ENCODE measurements at regions not wholly inside any gene's neighbourhood (a gene's known extent, or its start where the extent isn't known, plus 50 kb on each side); places are given as distances from the start of the nearest gene placed in this dataset.
"Not testable (repeated sequence)": the region's sequence is repeated elsewhere in the genome, so short reads cannot be mapped to it uniquely, and the experiment has no call there.

DNA sequence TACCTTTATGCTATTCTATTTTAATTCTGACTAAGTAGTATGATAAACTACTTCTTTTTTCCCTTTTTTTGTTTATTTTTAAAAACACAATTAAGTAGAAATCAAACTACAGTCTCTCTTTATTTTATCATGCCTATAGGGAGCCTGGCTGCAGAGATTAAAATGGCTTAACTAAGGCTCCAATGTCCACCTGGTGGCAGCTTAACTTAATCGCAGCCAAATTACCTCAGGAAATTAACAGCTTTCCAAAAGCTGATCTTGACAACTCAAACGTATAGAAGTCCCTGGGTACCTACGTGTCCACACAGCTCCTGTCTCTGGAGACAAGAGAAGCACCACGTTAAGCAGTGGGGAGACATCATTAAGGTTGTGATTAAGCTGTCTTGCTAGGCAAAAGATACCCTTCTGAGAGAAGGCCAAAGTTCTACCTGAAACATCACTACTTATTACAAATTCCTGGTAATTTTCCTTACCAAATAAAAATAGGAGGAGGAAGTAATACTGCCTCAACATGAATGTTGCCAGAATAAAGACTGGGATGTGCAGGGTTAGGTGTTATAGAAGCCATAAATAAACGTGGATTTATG lies 63.2 kb upstream of the SNX19 start:
- no peak overlapping the region for H3K4me3 ChIP-seq (ENCODE audit: low read length in 2 of 2)
- no peaks in the 10 kb centered on the region for H3K4me1 ChIP-seq (ENCODE audit: control insufficient read depth in 1 of 2, insufficient read depth in 2 of 2, low read length in 2 of 2)
- intact Hi-C loops (cut with DNase I), result loop anchor here in 1 of 2 donors (5.0 kb wide), 1 partner anchor 57 kb away; no protein-coding TSS in a partner anchor
- H3K27me3 ChIP-seq (ENCODE audit: control insufficient read depth in 1 of 2, insufficient read depth in 2 of 2, low read length in 1 of 2), result no peaks in the 10 kb centered on the region
- DNase-seq (no peak), ATAC-seq (ENCODE audit: low FRiP score) (no peak)
- 13% methylated on average over 5 of the region's 5 CpGs for WGBS, 2 donors
- no peaks in the 10 kb centered on the region for H3K36me3 ChIP-seq (ENCODE audit: control insufficient read depth in 1 of 2, insufficient read depth in 2 of 2, low read length in 1 of 2)
- peaks cover 3% of the 10 kb centered on the region for H3K9me3 ChIP-seq (ENCODE audit: control insufficient read depth, low read length)
- no peak overlapping the region for H3K27ac ChIP-seq (ENCODE audit: low read depth in 1 of 2, low read length in 2 of 2)

- Histone ChIP-seq H3K4me1 (ENCODE audit: control insufficient read depth in 1 of 2, insufficient read depth in 2 of 2, low read length in 2 of 2) (no peaks in the 10 kb centered on the region), H3K4me3 (ENCODE audit: low read length in 2 of 2) (no peak overlapping the region), H3K36me3 (ENCODE audit: control insufficient read depth in 1 of 2, insufficient read depth in 2 of 2, low read length in 1 of 2) (no peaks in the 10 kb centered on the region), H3K27ac (ENCODE audit: low read depth in 1 of 2, low read length in 2 of 2) (no peak overlapping the region), H3K27me3 (ENCODE audit: control insufficient read depth in 1 of 2, insufficient read depth in 2 of 2, low read length in 1 of 2) (no peaks in the 10 kb centered on the region), H3K9me3 (ENCODE audit: control insufficient read depth, low read length) (peaks cover 3% of the 10 kb centered on the region)
- no peak for DNase-seq
- no peak for ATAC-seq (ENCODE audit: low FRiP score)
- intact Hi-C loops (cut with DNase I), result no loop called here
- WGBS, 2 donors, result 70 to 79% methylated on average over 5 of the region's 5 CpGs
Observed at GRCh38 chr11:130980071-130980862, 64.0 kb upstream of the SNX19 start.

GRCh38 chr11:130984241-130984640 lies 68.0 kb upstream of the SNX19 start:
- H3K4me3 ChIP-seq (ENCODE audit: low read length in 2 of 2); H3K9me3 ChIP-seq (ENCODE audit: control insufficient read depth, low read length); ATAC-seq (ENCODE audit: low FRiP score); H3K36me3 ChIP-seq (ENCODE audit: control insufficient read depth in 1 of 2, insufficient read depth in 2 of 2, low read length in 1 of 2); intact Hi-C loops (cut with DNase I); H3K4me1 ChIP-seq (ENCODE audit: control insufficient read depth in 1 of 2, insufficient read depth in 2 of 2, low read length in 2 of 2); H3K27me3 ChIP-seq (ENCODE audit: control insufficient read depth in 1 of 2, insufficient read depth in 2 of 2, low read length in 1 of 2); H3K27ac ChIP-seq (ENCODE audit: low read depth in 1 of 2, low read length in 2 of 2): not testable (repeated sequence)
- DNase-seq, result peak in 1 of 2 donors; percentile 64
- WGBS, 2 donors, result 92 to 96% methylated on average over 16 of the region's 16 CpGs

GRCh38 chr11:130992788-130993187 lies 76.5 kb upstream of the SNX19 start:
- ATAC-seq (ENCODE audit: low FRiP score) (no peak), DNase-seq (no peak)
- 74 to 76% methylated on average over 7 of the region's 7 CpGs for WGBS, 2 donors
- Histone ChIP-seq H3K36me3 (ENCODE audit: control insufficient read depth in 1 of 2, insufficient read depth in 2 of 2, low read length in 1 of 2) (no peaks in the 10 kb centered on the region), H3K4me1 (ENCODE audit: control insufficient read depth in 1 of 2, insufficient read depth in 2 of 2, low read length in 2 of 2) (no peaks in the 10 kb centered on the region), H3K27ac (ENCODE audit: low read depth in 1 of 2, low read length in 2 of 2) (no peak overlapping the region), H3K9me3 (ENCODE audit: control insufficient read depth, low read length) (no peaks in the 10 kb centered on the region), H3K4me3 (ENCODE audit: low read length in 2 of 2) (no peak overlapping the region), H3K27me3 (ENCODE audit: control insufficient read depth in 1 of 2, insufficient read depth in 2 of 2, low read length in 1 of 2) (no peaks in the 10 kb centered on the region)
- intact Hi-C loops (cut with DNase I), result no loop called here

GRCh38 chr11:130994043-130994442 lies 77.8 kb upstream of the SNX19 start:
- Histone ChIP-seq H3K27me3 (ENCODE audit: control insufficient read depth in 1 of 2, insufficient read depth in 2 of 2, low read length in 1 of 2) (no peaks in the 10 kb centered on the region), H3K4me3 (ENCODE audit: low read length in 2 of 2) (no peak overlapping the region), H3K27ac (ENCODE audit: low read depth in 1 of 2, low read length in 2 of 2) (no peak overlapping the region), H3K36me3 (ENCODE audit: control insufficient read depth in 1 of 2, insufficient read depth in 2 of 2, low read length in 1 of 2) (no peaks in the 10 kb centered on the region), H3K9me3 (ENCODE audit: control insufficient read depth, low read length) (no peaks in the 10 kb centered on the region), H3K4me1 (ENCODE audit: control insufficient read depth in 1 of 2, insufficient read depth in 2 of 2, low read length in 2 of 2) (no peaks in the 10 kb centered on the region)
- ATAC-seq (ENCODE audit: low FRiP score) (no peak), DNase-seq (no peak)
- intact Hi-C loops (cut with DNase I), result no loop called here
- WGBS, 2 donors, result 80 to 88% methylated on average over 2 of the region's 2 CpGs

DNA sequence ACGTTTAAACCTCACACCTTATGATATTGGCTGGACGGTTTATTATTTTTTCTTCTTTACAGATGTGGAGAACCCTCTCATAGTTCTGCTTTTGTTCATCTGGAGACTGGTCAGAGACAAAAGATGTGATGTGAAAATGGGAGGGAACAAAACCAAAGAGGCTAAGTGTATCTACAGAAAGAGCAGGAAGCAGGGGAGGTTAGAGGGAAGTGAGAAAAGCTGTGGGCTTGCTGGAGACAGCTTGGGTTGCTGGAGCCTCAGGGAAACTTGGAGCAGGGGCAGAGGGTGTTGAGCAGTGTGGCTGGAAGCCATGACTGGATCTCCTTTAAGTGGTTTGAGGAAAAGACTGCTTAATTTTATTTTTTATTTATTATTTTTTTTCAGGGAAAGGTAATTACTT lies 79.0 kb upstream of the SNX19 start:
- ATAC-seq (ENCODE audit: low FRiP score) (no peak), DNase-seq (no peak)
- Histone ChIP-seq H3K27ac (ENCODE audit: low read depth in 1 of 2, low read length in 2 of 2) (no peak overlapping the region), H3K9me3 (ENCODE audit: control insufficient read depth, low read length) (no peaks in the 10 kb centered on the region), H3K27me3 (ENCODE audit: control insufficient read depth in 1 of 2, insufficient read depth in 2 of 2, low read length in 1 of 2) (no peaks in the 10 kb centered on the region), H3K4me3 (ENCODE audit: low read length in 2 of 2) (no peak overlapping the region), H3K4me1 (ENCODE audit: control insufficient read depth in 1 of 2, insufficient read depth in 2 of 2, low read length in 2 of 2) (no peaks in the 10 kb centered on the region), H3K36me3 (ENCODE audit: control insufficient read depth in 1 of 2, insufficient read depth in 2 of 2, low read length in 1 of 2) (no peaks in the 10 kb centered on the region)
- intact Hi-C loops (cut with DNase I), result no loop called here
- 58 to 64% methylated on average over 2 of the region's 2 CpGs for WGBS, 2 donors

- Histone ChIP-seq H3K4me1 (ENCODE audit: control insufficient read depth in 1 of 2, insufficient read depth in 2 of 2, low read length in 2 of 2) (no peaks in the 10 kb centered on the region), H3K27ac (ENCODE audit: low read depth in 1 of 2, low read length in 2 of 2) (no peak overlapping the region), H3K4me3 (ENCODE audit: low read length in 2 of 2) (no peak overlapping the region), H3K9me3 (ENCODE audit: control insufficient read depth, low read length) (no peaks in the 10 kb centered on the region), H3K36me3 (ENCODE audit: control insufficient read depth in 1 of 2, insufficient read depth in 2 of 2, low read length in 1 of 2) (no peaks in the 10 kb centered on the region), H3K27me3 (ENCODE audit: control insufficient read depth in 1 of 2, insufficient read depth in 2 of 2, low read length in 1 of 2) (no peaks in the 10 kb centered on the region)
- intact Hi-C loops (cut with DNase I), result no loop called here
- ATAC-seq (ENCODE audit: low FRiP score) (no peak), DNase-seq (no peak)
- 11 to 15% methylated on average over 1 of the region's 1 CpG for WGBS, 2 donors
Observed at GRCh38 chr11:130997278-130997677, 81.0 kb upstream of the SNX19 start.

- H3K27ac ChIP-seq (ENCODE audit: low read depth in 1 of 2, low read length in 2 of 2), result no peak overlapping the region
- no peaks in the 10 kb centered on the region for H3K9me3 ChIP-seq (ENCODE audit: control insufficient read depth, low read length)
- intact Hi-C loops (cut with DNase I), result no loop called here
- H3K4me3 ChIP-seq (ENCODE audit: low read length in 2 of 2), result no peak overlapping the region
- H3K4me1 ChIP-seq (ENCODE audit: control insufficient read depth in 1 of 2, insufficient read depth in 2 of 2, low read length in 2 of 2), result no peaks in the 10 kb centered on the region
- no peaks in the 10 kb centered on the region for H3K27me3 ChIP-seq (ENCODE audit: control insufficient read depth in 1 of 2, insufficient read depth in 2 of 2, low read length in 1 of 2)
- 0 to 6% methylated on average over 1 of the region's 1 CpG for WGBS, 2 donors
- no peak for DNase-seq
- ATAC-seq (ENCODE audit: low FRiP score), result no peak
- no peaks in the 10 kb centered on the region for H3K36me3 ChIP-seq (ENCODE audit: control insufficient read depth in 1 of 2, insufficient read depth in 2 of 2, low read length in 1 of 2)
Observed at GRCh38 chr11:130999086-130999485, 82.8 kb upstream of the SNX19 start.
